Stimulated activated CD4-positive, alpha-beta T cell treated with anti-CD3 and anti-CD28 coated beads, TNF-alpha, amount 100 ng/mL, for 4 hours (primary cell): ENCODE measurements at regions not wholly inside any gene's neighbourhood (a gene's known extent, or its start where the extent isn't known, plus 50 kb on each side); places are given as distances from the start of the nearest gene placed in this dataset.

ENCODE experiments used
- DNase-seq, 3 experiments: peaks; one replicate each; pipeline ENCODE4 v3.0.0-alpha.2; 2020; ENCODE audit warnings: low read depth in 3 of 3

GRCh38 chr2:147081831-147082230 lies 763.0 kb upstream of the ACVR2A start:
- DNase-seq: no peak

GRCh38 chr2:147076634-147077033 lies 768.2 kb upstream of the ACVR2A start:
- DNase-seq: no peak

- DNase-seq: no peak
Observed at GRCh38 chr2:147068071-147068470, 776.8 kb upstream of the ACVR2A start.

GRCh38 chr2:147067136-147067535 lies 777.7 kb upstream of the ACVR2A start:
- DNase-seq: no peak

GRCh38 chr2:147062073-147062472 lies 782.8 kb upstream of the ACVR2A start:
- DNase-seq: no peak

GRCh38 chr2:147061269-147061668 lies 783.6 kb upstream of the ACVR2A start:
- DNase-seq: no peak

GRCh38 chr2:147057892-147058490 lies 786.8 kb upstream of the ACVR2A start:
- no peak for DNase-seq

- DNase-seq: no peak
Observed at GRCh38 chr2:147051814-147052213, 793.0 kb upstream of the ACVR2A start.

- DNase-seq: no peak
Observed at GRCh38 chr2:147051248-147051647, 793.6 kb upstream of the ACVR2A start.

- DNase-seq: no peak
Observed at GRCh38 chr2:147049957-147050356, 794.9 kb upstream of the ACVR2A start.

- no peak for DNase-seq
Observed at GRCh38 chr2:147046473-147046872, 798.4 kb upstream of the ACVR2A start.

GRCh38 chr2:147045113-147045512 lies 799.7 kb upstream of the ACVR2A start:
- DNase-seq: peak; percentile 3 to 17 (median 10)

- no peak for DNase-seq
Observed at GRCh38 chr2:147041121-147041494, 803.7 kb upstream of the ACVR2A start.

GRCh38 chr2:147040298-147041120 lies 804.3 kb upstream of the ACVR2A start:
- DNase-seq: no peak

GRCh38 chr2:147037048-147037447 lies 807.8 kb upstream of the ACVR2A start:
- no peak for DNase-seq

GRCh38 chr2:147033044-147033443 lies 811.8 kb upstream of the ACVR2A start:
- DNase-seq: no peak

GRCh38 chr2:147031897-147032296 lies 812.9 kb upstream of the ACVR2A start:
- no peak for DNase-seq

GRCh38 chr2:147030966-147031720 lies 813.7 kb upstream of the ACVR2A start:
- DNase-seq: no peak

GRCh38 chr2:147027436-147027835 lies 817.4 kb upstream of the ACVR2A start:
- DNase-seq: no peak

- no peak for DNase-seq
Observed at GRCh38 chr2:147026664-147027295, 818.0 kb upstream of the ACVR2A start.

GRCh38 chr2:147025646-147026585 lies 818.9 kb upstream of the ACVR2A start:
- no peak for DNase-seq
